ENCODE measurements at regions not wholly inside any gene's neighbourhood (a gene's known extent, or its start where the extent isn't known, plus 50 kb on each side); places are given as distances from the start of the nearest gene placed in this dataset.

DNA sequence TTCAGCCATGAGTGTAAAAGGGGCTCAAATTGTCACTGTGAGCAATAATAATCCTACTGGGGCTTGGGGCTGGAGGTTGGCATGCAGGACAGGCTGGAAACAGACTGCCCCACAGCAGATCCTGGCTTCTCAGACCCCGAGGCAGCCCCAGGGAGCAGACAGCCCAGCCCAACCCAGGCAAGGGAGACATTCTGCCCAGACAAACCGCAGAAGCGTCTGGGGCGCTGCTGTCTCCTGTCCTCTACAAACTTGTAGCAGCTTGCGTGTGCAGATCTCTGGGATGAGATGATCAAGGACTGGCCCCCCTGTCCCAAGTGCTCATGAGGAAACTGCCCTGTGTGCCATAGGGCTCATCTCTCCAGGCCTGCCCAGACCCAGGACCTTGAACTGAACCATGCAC is 84.6 kb downstream of the MAFB start:
- no peak for TF ChIP-seq POLR2A (IDR thresholded peaks at IDR 0.05; ENCODE audit: low read depth, low read length)
- FAIRE-seq (no peak), DNase-seq (ENCODE audit: insufficient read length, low spot score) (no peak)

DNA sequence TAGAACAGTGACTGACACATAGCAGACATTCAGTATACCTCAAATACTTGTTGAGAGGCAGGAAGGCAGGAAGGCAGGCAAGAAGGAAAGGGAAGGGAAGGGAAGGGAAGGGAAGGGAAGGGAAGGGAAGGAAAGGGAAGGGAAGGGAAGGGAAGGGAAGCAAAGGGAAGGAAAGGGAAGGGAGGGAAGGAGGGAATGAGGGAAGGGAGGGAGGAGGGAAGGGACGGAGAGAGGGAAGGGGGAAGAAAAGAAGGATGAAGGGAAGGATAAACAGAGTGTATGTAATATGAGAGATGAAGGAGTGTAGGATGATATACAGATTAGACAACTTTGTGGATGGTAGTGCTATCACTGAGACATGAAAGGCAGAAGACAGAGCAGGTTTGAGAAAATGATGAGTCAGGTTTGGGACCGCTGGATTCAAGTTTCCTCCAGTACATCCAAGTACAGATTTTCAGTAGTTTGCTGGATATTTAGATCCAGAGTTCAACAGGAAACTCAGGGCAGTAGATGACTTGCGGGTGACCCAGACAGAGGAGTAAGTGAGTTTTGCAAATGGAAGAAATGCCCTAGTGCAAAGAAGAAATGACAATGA is 85.9 kb downstream of the MAFB start:
- no peak for TF ChIP-seq POLR2A (IDR thresholded peaks at IDR 0.05; ENCODE audit: low read depth, low read length)
- DNase-seq (ENCODE audit: insufficient read length, low spot score): no peak
- no peak for FAIRE-seq

DNA sequence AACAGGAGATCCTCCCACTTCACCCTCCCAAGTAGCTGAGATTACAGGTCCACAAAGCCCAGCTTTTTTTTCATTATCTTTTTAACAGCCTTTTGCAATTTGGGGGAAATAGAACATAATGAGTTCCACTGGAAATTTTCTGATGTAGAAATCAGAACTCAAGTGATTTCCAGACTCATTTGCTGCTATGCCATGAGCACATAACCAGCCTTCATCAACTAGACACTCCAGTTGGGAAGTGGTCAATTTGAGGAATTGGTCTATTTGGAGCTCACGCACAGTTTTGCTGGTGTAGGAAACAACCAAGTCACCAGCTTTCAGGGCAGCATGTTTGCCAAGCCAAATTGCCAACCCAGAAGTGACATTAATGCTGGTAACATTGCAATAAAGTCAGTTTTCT is 86.7 kb downstream of the MAFB start:
- TF ChIP-seq POLR2A (IDR thresholded peaks at IDR 0.05; ENCODE audit: low read depth, low read length): no peak
- FAIRE-seq (no peak), DNase-seq (ENCODE audit: insufficient read length, low spot score) (no peak)

DNA sequence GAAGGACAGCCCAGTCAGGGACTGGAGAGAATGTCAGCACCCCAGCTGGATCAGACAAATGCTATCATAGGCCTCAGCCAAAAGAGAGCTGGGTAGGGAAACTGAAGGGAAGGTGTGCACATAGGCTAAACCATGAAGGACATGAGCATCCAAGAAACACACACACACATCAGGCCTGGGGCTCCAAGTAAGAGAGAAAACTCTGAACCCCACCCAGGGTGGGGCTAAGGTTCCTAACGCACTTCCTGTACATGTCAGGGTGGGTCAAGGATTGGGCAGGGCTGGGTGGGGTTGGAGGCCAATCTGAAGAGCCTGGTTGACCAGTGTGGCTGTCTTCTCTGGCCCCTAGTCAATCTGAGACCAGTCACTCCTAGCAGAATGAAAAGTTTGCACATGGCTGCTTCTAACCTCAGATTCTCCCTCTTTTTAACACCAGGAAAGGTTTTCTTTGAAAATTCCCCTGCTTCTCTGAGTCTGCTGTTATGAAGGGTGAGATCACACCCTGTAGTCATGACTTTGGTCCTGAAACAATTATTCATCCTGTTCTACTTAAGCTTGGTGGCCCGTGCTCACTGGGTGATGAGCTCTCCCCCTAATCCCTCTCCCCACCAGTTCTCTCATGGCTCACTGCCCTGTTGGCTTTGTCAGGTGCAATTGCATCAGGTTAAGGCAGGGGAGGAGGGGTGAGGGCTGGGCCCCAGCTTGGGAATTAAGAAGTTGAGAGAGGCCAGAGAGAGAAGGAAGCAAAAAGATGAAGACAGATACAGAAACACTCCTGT is 88.4 kb downstream of the MAFB start:
- FAIRE-seq (no peak), DNase-seq (ENCODE audit: insufficient read length, low spot score) (no peak)
- no peak for TF ChIP-seq POLR2A (IDR thresholded peaks at IDR 0.05; ENCODE audit: low read depth, low read length)

DNA sequence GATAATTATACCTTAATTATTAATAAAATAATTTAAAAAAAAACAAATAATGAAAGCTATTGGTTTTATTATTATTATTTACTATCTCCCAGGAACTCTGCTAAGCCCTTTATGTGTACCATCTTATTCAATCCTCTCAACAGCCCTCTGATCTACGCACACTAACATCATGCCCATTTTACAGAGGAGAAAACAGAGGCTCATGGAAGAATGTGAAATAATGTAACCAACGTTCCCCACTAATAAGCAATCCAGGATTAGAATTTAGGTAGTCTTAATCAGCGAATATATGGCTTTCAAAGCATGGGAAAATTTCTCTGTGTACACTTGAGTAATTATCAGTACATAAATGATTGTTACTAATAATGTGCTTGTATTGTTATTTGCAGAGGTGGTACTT is 89.0 kb downstream of the MAFB start:
- no peak for FAIRE-seq
- no peak for TF ChIP-seq POLR2A (IDR thresholded peaks at IDR 0.05; ENCODE audit: low read depth, low read length)
- DNase-seq (ENCODE audit: insufficient read length, low spot score): no peak

DNA sequence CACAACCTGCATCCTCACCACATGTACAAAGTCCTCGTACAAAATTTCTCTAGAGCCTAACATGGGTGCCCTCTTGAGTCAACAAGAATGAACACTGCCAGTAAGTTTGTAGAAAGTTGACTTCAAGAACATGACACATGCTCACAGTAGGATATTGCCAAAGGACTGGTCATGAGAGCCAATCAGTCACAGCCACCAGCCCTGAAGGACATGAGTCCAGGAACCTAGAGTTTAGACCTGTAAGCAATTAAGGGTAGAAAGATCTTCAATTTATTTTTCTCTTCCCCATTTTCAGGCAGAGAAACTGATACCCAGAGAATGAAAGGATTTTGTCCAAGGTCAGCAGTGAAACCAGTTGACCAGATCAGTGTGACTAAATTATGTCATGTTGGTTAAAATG is 96.1 kb downstream of the MAFB start:
- DNase-seq (ENCODE audit: insufficient read length, low spot score) (no peak), FAIRE-seq (no peak)
- no peak for TF ChIP-seq POLR2A (IDR thresholded peaks at IDR 0.05; ENCODE audit: low read depth, low read length)

DNA sequence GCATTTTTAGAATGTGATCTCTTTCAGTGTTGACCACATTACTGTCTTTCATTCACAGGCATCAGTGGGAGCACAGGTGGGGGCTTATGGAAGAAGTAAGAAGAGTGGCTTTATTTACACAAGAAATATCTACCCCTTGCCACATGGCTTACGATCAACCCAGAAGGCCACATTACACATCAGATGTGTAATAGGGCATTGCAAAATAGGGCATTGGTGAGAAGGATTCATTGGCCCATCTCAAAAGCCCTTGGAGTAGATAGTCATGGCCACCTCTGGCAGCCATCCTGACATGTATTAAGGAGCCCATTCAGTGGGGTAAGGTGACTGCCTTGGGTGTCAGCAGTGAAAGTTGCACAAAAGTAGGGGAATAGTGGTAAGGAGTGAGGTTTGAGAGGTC is 97.5 kb downstream of the MAFB start:
- FAIRE-seq: no peak
- no peak for TF ChIP-seq POLR2A (IDR thresholded peaks at IDR 0.05; ENCODE audit: low read depth, low read length)
- DNase-seq (ENCODE audit: insufficient read length, low spot score): no peak

DNA sequence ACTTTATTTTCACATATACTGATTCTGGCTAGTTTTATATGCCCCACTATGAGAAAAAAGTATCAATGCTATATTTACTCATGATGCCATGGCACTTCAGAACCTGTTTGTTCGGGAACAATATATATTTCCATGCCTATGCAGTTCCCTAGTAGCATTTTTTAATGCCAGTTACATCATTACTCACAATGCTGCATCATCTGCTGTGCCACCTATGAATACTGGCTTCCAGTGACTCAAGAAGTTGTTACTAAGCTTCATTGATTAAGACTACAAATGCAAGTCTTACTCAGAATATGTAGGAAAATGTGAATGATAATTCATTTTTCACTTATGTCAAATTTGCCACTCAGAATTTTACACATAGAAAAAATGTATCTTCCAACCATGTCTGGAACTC is 97.9 kb downstream of the MAFB start:
- DNase-seq (ENCODE audit: insufficient read length, low spot score) (no peak), FAIRE-seq (no peak)
- no peak for TF ChIP-seq POLR2A (IDR thresholded peaks at IDR 0.05; ENCODE audit: low read depth, low read length)

DNA sequence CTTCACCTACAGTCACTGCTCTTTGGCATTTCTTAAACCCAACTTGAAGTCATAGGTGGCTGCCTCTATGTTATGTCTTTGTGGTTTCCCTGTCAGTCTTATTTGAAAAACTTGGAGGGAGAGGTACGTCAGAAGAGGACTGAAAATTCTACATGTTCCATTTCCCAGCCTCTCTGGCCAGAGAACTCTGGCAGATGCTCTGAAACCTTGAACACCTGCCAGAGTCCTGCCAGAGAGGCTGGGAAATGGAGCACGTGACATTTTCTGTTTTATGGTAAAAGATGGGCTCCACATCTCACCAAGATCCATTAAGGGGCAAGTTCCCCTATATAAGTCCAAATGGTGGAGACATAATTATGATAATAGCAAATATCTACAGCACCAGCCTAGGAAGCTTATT is 99.5 kb downstream of the MAFB start:
- TF ChIP-seq POLR2A (IDR thresholded peaks at IDR 0.05; ENCODE audit: low read depth, low read length): no peak
- FAIRE-seq: no peak
- DNase-seq (ENCODE audit: insufficient read length, low spot score): no peak

DNA sequence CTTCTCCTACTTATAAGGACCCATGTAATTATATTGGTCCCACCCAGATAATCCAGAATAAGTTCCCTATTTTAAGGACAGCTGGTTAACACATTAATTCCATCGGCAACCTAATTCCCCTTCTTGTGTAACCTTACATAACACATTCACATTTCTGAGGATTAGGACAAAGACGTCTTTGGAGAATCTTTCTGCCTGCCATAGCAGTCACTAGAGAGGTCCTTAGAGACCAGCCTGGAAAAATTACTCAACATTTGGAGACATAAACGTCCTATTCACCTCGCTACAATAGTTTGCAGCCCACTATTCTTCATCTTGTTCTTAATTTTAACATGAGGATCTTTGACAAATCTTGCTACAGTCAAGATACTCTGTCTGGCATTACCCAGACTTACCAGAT is 100.1 kb downstream of the MAFB start:
- no peak for TF ChIP-seq POLR2A (IDR thresholded peaks at IDR 0.05; ENCODE audit: low read depth, low read length)
- DNase-seq (ENCODE audit: insufficient read length, low spot score) (no peak), FAIRE-seq (no peak)

DNA sequence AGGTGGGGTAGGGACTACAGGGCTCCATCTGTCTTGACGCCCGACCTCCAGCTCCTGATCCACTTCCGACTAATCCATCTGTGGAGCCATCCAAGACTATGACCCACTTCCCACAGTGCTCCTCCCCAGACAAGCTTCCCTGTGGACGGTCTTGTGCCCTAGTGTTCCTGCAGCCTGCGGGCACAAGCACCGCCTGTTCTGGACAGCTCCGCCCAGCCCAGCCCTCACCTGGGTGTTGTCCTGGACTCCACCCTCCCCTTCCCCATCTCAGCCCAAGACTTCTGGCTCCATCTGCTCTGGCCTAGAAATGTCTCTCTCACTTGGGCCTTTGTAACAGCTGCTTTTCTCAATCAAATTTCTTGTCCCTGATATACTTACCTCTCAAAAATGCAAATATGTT is 102.0 kb downstream of the MAFB start:
- TF ChIP-seq POLR2A (IDR thresholded peaks at IDR 0.05; ENCODE audit: low read depth, low read length): no peak
- DNase-seq (ENCODE audit: insufficient read length, low spot score): no peak
- FAIRE-seq: no peak

DNA sequence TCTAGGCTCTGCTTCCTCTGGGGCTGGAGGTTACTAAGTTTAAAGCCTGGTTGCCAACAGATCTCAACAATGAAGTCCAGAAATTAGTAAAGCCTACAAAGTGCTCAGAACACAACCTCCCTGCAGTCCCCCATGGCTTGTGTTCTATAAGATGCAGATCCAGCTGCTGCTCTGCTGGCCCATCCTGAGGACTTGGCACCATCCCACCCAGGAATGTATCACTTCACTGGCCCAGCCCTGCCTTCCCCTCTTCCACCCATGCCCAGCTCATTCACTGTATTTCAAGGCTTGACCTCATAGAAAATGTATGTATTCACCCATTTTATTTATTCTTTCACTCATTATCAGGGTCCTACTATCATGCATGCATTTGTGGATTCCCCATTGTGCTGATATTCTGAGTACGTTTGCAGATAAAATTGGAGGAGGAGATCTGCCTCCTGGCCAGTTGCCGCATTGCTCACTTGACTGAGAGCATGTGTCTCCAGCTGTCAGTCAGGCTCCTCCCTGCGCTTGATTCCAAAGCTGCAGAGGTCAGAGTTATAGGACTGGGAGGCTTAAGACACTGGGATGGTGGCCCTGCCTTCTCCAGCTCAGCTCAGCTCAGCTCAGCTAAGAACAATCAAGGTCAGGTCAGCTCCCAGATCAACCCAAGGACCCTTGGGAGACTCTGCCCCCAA is 104.8 kb downstream of the MAFB start:
- DNase-seq (ENCODE audit: insufficient read length, low spot score) (no peak), FAIRE-seq (no peak)
- no peak for TF ChIP-seq POLR2A (IDR thresholded peaks at IDR 0.05; ENCODE audit: low read depth, low read length)

DNA sequence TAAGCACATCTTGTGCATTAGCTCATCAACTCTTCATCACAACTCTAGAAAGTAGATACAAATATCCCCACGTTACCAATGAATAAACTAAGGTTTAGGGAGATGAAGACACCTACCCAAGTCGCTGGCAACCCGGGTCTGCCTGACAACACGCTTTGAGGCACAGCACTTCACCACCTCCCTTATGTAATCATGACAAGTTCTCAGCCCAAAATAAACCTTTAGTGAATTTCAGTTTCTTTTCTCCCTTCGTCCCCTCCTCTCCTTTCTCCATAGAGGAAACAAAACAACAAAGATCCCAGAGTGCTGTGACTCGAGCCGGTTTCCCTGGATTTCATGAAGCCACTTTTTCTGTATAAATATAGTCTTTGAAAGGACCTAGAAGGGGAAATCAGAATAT is 105.4 kb downstream of the MAFB start:
- FAIRE-seq (no peak), DNase-seq (ENCODE audit: insufficient read length, low spot score) (no peak)
- TF ChIP-seq POLR2A (IDR thresholded peaks at IDR 0.05; ENCODE audit: low read depth, low read length): no peak

DNA sequence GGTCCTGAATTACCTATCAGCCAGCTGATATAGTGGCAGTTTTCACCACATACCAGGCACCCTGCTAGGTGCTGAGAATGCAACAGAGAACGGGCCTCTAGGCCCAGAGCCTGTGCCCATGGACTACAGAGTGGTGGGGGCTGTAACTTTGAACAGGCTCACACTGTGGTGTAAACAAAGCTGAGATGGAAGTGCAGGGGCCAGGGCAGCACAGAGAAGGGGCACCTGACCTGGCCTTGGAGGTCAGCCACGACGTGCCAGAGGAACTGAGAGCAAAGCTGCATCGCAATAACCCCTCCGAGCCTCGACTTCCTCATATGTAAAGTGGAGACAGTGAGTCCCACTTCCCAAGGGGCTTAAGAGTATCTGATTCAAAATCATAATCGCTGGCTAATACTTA is 105.8 kb downstream of the MAFB start:
- FAIRE-seq: no peak
- TF ChIP-seq POLR2A (IDR thresholded peaks at IDR 0.05; ENCODE audit: low read depth, low read length): no peak

DNA sequence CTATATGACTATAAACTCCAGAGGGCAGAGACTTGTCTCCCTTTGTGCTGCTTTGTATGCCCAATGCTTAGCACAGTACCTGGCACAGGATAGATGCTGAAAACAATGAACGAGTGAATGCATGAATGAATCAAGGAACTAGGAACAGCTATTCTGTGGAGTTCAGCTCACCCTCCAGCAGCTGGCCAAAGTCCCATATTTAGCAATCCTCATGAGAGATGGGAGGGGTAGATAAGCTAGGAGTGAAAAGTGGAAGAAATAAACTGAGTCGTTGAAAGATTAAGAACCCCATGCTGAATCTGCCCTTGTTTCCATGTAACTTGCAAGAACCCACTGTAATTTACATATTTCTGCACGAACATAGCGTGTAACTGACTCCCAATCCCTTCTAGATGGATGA is 106.5 kb downstream of the MAFB start:
- no peak for TF ChIP-seq POLR2A (IDR thresholded peaks at IDR 0.05; ENCODE audit: low read depth, low read length)
- DNase-seq (ENCODE audit: insufficient read length, low spot score) (no peak), FAIRE-seq (no peak)

More for the DNA sequence above, 105.8 kb downstream of the MAFB start:
- no peak for DNase-seq (ENCODE audit: insufficient read length, low spot score)

Measured in H54 (cell line).